NCI-H2107 treated with DMSO at 0.1 percent for 48 hours (cell line): ENCODE measurements at regions not wholly inside any gene's neighbourhood (a gene's known extent, or its start where the extent isn't known, plus 50 kb on each side); places are given as distances from the start of the nearest gene placed in this dataset.

Source experiments
- DNase-seq: peaks from one replicate; lab custom pipeline; 2025; ENCODE audit not compliant: unreplicated experiment; lab: John Stamatoyannopoulos, UW

- no peak for DNase-seq
Observed at GRCh38 chr11:62073061-62073460, 50.8 kb upstream of the INCENP start.

- DNase-seq = no peak
Observed at GRCh38 chr11:62071408-62071807, 52.4 kb upstream of the INCENP start.

- DNase-seq = no peak
Observed at GRCh38 chr11:62069986-62070919, 53.6 kb upstream of the INCENP start.

GRCh38 chr11:62069374-62069773 lies 54.4 kb upstream of the INCENP start:
- no peak for DNase-seq

GRCh38 chr11:62068730-62069129 lies 55.1 kb upstream of the INCENP start:
- no peak for DNase-seq

- DNase-seq = no peak
Observed at GRCh38 chr11:62067741-62068140, 56.1 kb upstream of the INCENP start.

- no peak for DNase-seq
Observed at GRCh38 chr11:62064221-62064620, 59.6 kb upstream of the INCENP start.

- DNase-seq = no peak
Observed at GRCh38 chr11:62062223-62062861, 61.5 kb upstream of the INCENP start.

- DNase-seq = peak; percentile 39
Observed at GRCh38 chr11:62061356-62062222, 62.2 kb upstream of the INCENP start.

GRCh38 chr11:62057069-62057468 lies 66.7 kb upstream of the INCENP start:
- no peak for DNase-seq

GRCh38 chr11:62055970-62056369 lies 67.8 kb upstream of the INCENP start:
- DNase-seq = no peak

GRCh38 chr11:62054484-62055121 lies 69.2 kb upstream of the INCENP start:
- no peak for DNase-seq

- DNase-seq = no peak
Observed at GRCh38 chr11:62054081-62054480, 69.7 kb upstream of the INCENP start.

- DNase-seq = no peak
Observed at GRCh38 chr11:62050716-62051115, 73.1 kb upstream of the INCENP start.

GRCh38 chr11:62048100-62048499 lies 75.7 kb upstream of the INCENP start:
- no peak for DNase-seq

GRCh38 chr11:62046568-62047100 lies 77.2 kb upstream of the INCENP start:
- no peak for DNase-seq

GRCh38 chr11:62044639-62045121 lies 77.2 kb upstream of the FTH1 start:
- DNase-seq = no peak

GRCh38 chr11:62035293-62035692 lies 67.9 kb upstream of the FTH1 start:
- no peak for DNase-seq

GRCh38 chr11:62034036-62034338 lies 66.6 kb upstream of the FTH1 start:
- DNase-seq = no peak

GRCh38 chr11:62033191-62034035 lies 66.0 kb upstream of the FTH1 start:
- DNase-seq = no peak
